ENCODE measurements at regions not wholly inside any gene's neighbourhood (a gene's known extent, or its start where the extent isn't known, plus 50 kb on each side); places are given as distances from the start of the nearest gene placed in this dataset.

- Mint-ChIP-seq H3K4me1 (ENCODE audit: low read depth in 2 of 2) (peaks cover 0 to 10% of the 10 kb centered on the region in 2 donors), H3K27me3 (no peaks in the 10 kb centered on the region), H3K9me3 (peaks cover 0 to 2% of the 10 kb centered on the region in 2 donors), H3K4me3 (no peak overlapping the region), H3K27ac (no peak overlapping the region), H3K36me3 (ENCODE audit: insufficient read depth) (no peaks in the 10 kb centered on the region)
- DNase-seq (no peak), ATAC-seq (replicated peaks) (no peak)
Observed at GRCh38 chr3:189561256-189561655, 69.9 kb upstream of the TP63 start.

GRCh38 chr3:189563853-189564563 is 67.2 kb upstream of the TP63 start:
- ATAC-seq (replicated peaks) (peak; percentile 48), DNase-seq (no peak)
- H3K4me3 Mint-ChIP-seq: no peak overlapping the region
- peaks cover 0 to 14% of the 10 kb centered on the region in 2 donors for H3K4me1 Mint-ChIP-seq (ENCODE audit: low read depth in 2 of 2)
- H3K27me3 Mint-ChIP-seq: no peaks in the 10 kb centered on the region
- no peaks in the 10 kb centered on the region for H3K36me3 Mint-ChIP-seq (ENCODE audit: insufficient read depth)
- no peaks in the 10 kb centered on the region for H3K9me3 Mint-ChIP-seq
- peak overlapping the region in 1 of 2 donors; percentile 49 for H3K27ac Mint-ChIP-seq

DNA sequence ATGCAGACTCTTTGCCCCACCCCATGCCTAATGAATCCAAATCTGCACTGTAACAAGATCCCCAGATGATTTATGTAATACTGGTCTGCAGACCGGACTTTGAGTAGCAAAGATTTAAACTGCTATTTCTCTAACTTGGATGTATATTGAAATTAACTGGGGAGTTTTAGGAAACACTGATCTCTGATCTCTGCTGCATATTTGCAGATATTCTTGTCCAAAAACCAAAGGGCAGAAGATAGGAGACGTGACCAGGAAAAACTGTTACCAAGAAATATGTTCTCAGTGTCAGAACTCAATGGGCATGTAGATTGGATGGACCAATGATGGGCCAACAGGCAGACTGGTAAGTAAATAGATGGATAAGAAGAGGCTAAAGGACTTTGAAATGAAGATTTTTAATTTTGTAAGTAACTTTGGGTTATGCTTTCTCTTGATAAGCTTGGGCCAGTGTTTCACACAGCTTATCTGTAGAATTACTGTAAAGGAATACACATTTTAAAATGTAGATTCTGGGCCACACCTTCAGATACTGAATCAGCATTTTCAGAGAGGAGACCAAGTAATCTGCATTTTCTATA is 64.5 kb upstream of the TP63 start:
- DNase-seq (no peak), ATAC-seq (replicated peaks) (no peak)
- Mint-ChIP-seq H3K4me3 (no peak overlapping the region), H3K36me3 (ENCODE audit: insufficient read depth) (no peaks in the 10 kb centered on the region), H3K27ac (no peak overlapping the region), H3K4me1 (ENCODE audit: low read depth in 2 of 2) (peaks cover 0 to 17% of the 10 kb centered on the region in 2 donors), H3K27me3 (no peaks in the 10 kb centered on the region), H3K9me3 (no peaks in the 10 kb centered on the region)

- Mint-ChIP-seq H3K4me1 (ENCODE audit: low read depth in 2 of 2) (peaks cover 0 to 17% of the 10 kb centered on the region in 2 donors), H3K9me3 (no peaks in the 10 kb centered on the region), H3K27ac (no peak overlapping the region), H3K27me3 (no peaks in the 10 kb centered on the region), H3K4me3 (no peak overlapping the region), H3K36me3 (ENCODE audit: insufficient read depth) (no peaks in the 10 kb centered on the region)
- ATAC-seq (replicated peaks) (no peak), DNase-seq (no peak)
Observed at GRCh38 chr3:189567322-189567721, 63.9 kb upstream of the TP63 start.

GRCh38 chr3:189567766-189568420 is 63.3 kb upstream of the TP63 start:
- H3K4me1 Mint-ChIP-seq (ENCODE audit: low read depth in 2 of 2): peaks cover 0 to 17% of the 10 kb centered on the region in 2 donors
- H3K9me3 Mint-ChIP-seq: no peaks in the 10 kb centered on the region
- ATAC-seq (replicated peaks) (no peak), DNase-seq (no peak)
- H3K36me3 Mint-ChIP-seq (ENCODE audit: insufficient read depth): no peaks in the 10 kb centered on the region
- no peaks in the 10 kb centered on the region for H3K27me3 Mint-ChIP-seq
- no peak overlapping the region for H3K4me3 Mint-ChIP-seq
- H3K27ac Mint-ChIP-seq: no peak overlapping the region

GRCh38 chr3:189568961-189569360 is 62.2 kb upstream of the TP63 start:
- peaks cover 0 to 14% of the 10 kb centered on the region in 2 donors for H3K4me1 Mint-ChIP-seq (ENCODE audit: low read depth in 2 of 2)
- no peak overlapping the region for H3K27ac Mint-ChIP-seq
- no peaks in the 10 kb centered on the region for H3K9me3 Mint-ChIP-seq
- H3K4me3 Mint-ChIP-seq: no peak overlapping the region
- H3K36me3 Mint-ChIP-seq (ENCODE audit: insufficient read depth): no peaks in the 10 kb centered on the region
- ATAC-seq (replicated peaks): no peak
- no peak for DNase-seq
- H3K27me3 Mint-ChIP-seq: no peaks in the 10 kb centered on the region

DNA sequence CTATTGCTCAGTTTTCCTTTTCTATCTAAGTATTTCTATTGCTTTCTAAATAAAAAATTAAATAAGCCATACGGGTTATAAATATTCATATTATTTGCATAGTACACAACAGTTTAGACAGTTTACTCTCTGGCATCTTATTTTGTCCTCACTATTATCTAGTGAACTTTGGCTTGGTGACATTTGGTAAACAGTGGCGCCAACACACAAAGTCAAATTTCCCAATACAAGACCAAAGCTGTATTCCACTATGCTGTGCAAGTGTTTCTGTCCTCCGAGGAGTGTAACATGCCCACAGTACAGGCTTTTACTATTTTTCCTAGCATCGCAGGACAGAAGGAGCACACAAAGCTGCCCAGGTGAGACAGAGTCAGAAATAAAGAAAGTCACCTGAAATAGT is 61.7 kb upstream of the TP63 start:
- Mint-ChIP-seq H3K27me3 (no peaks in the 10 kb centered on the region), H3K4me3 (no peak overlapping the region), H3K9me3 (no peaks in the 10 kb centered on the region), H3K36me3 (ENCODE audit: insufficient read depth) (no peaks in the 10 kb centered on the region), H3K27ac (no peak overlapping the region), H3K4me1 (ENCODE audit: low read depth in 2 of 2) (peaks cover 0 to 10% of the 10 kb centered on the region in 2 donors)
- no peak for ATAC-seq (replicated peaks)
- no peak for DNase-seq

DNA sequence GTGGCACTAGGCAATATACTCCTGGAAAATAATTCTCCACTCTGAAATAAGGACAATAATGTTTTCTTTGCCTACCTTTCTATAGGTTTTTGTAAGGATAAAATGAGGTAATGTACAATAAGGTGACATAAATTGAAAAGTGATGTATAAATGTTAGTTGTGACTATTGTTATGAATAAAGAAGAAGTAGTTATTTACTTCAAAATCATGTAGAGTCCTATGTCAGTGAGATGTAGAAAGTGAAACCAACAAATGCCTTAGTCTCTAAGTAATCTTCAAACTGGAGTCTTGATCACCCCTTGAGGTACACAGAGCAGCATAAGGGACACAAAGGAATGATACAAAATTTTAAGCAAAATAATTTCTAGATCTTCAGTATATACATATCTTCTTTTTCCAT is 60.3 kb upstream of the TP63 start:
- H3K27me3 Mint-ChIP-seq: no peaks in the 10 kb centered on the region
- DNase-seq (no peak), ATAC-seq (replicated peaks) (peak; percentile 52)
- peak overlapping the region in 1 of 2 donors; percentile 20 for H3K4me3 Mint-ChIP-seq
- H3K36me3 Mint-ChIP-seq (ENCODE audit: insufficient read depth): no peaks in the 10 kb centered on the region
- H3K9me3 Mint-ChIP-seq: no peaks in the 10 kb centered on the region
- H3K4me1 Mint-ChIP-seq (ENCODE audit: low read depth in 2 of 2): peaks cover 0 to 10% of the 10 kb centered on the region in 2 donors
- H3K27ac Mint-ChIP-seq: no peak overlapping the region

DNA sequence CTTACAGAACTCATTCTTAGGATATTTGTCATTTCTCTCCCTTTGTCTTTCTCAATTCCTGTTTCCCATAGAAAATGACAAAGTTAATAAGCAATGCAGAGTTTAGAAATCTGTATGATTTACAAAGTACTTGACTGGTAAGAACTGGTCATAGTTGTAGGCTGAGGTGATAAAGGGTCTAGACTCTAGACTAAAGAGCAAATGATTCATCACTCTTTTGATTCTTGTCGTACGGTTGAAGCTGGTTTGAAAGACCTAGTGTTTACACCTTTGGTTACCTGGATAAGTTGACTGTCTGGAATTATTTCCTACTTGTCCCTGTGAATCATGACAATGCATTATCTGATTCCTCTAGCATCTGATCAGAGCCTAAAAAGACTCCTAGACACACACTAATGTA is 58.9 kb upstream of the TP63 start:
- Mint-ChIP-seq H3K27ac (no peak overlapping the region), H3K4me3 (no peak overlapping the region), H3K4me1 (ENCODE audit: low read depth in 2 of 2) (peaks cover 0 to 10% of the 10 kb centered on the region in 2 donors), H3K36me3 (ENCODE audit: insufficient read depth) (no peaks in the 10 kb centered on the region), H3K9me3 (no peaks in the 10 kb centered on the region), H3K27me3 (no peaks in the 10 kb centered on the region)
- DNase-seq: no peak
- no peak for ATAC-seq (replicated peaks)

DNA sequence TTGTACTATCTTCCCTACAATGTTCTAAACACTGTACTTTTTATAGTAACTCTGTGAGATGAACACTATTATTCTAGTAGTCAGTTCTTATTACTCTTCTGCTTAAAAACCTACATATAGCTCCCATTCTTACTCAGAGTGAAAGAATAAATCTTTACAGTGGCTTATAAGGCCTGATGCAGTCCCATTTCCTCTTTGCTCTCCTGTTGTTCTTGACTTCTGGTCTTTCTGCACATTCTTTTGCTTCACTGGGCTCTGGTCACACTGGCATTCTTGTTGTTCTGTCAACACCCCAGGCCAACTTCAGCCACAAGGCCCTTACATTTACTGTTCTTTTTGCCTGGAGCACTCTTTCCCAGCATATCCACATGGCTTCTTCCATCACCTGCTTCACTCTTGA is 58.2 kb upstream of the TP63 start:
- ATAC-seq (replicated peaks): no peak
- DNase-seq: no peak
- Mint-ChIP-seq H3K9me3 (peaks cover 2 to 5% of the 10 kb centered on the region in 2 donors), H3K36me3 (ENCODE audit: insufficient read depth) (no peaks in the 10 kb centered on the region), H3K4me1 (ENCODE audit: low read depth in 2 of 2) (peaks cover 0 to 7% of the 10 kb centered on the region in 2 donors), H3K27me3 (no peaks in the 10 kb centered on the region), H3K4me3 (no peak overlapping the region), H3K27ac (no peak overlapping the region)

GRCh38 chr3:189576486-189576885 is 54.7 kb upstream of the TP63 start:
- H3K4me1 Mint-ChIP-seq (ENCODE audit: low read depth in 2 of 2): peaks cover 0 to 2% of the 10 kb centered on the region in 2 donors
- no peaks in the 10 kb centered on the region for H3K27me3 Mint-ChIP-seq
- DNase-seq (no peak), ATAC-seq (replicated peaks) (no peak)
- H3K4me3 Mint-ChIP-seq: no peak overlapping the region
- H3K27ac Mint-ChIP-seq: no peak overlapping the region
- H3K36me3 Mint-ChIP-seq (ENCODE audit: insufficient read depth): no peaks in the 10 kb centered on the region
- H3K9me3 Mint-ChIP-seq: peaks cover 2 to 7% of the 10 kb centered on the region in 2 donors

- H3K36me3 Mint-ChIP-seq (ENCODE audit: insufficient read depth): no peaks in the 10 kb centered on the region
- H3K4me1 Mint-ChIP-seq (ENCODE audit: low read depth in 2 of 2): peaks cover 0 to 2% of the 10 kb centered on the region in 2 donors
- H3K27ac Mint-ChIP-seq: no peak overlapping the region
- H3K27me3 Mint-ChIP-seq: no peaks in the 10 kb centered on the region
- no peak for DNase-seq
- no peak for ATAC-seq (replicated peaks)
- H3K9me3 Mint-ChIP-seq: peaks cover 2 to 7% of the 10 kb centered on the region in 2 donors
- H3K4me3 Mint-ChIP-seq: no peak overlapping the region
Observed at GRCh38 chr3:189577050-189577951, 53.9 kb upstream of the TP63 start.

- no peak for ATAC-seq (replicated peaks)
- Mint-ChIP-seq H3K4me1 (ENCODE audit: low read depth in 2 of 2) (no peaks in the 10 kb centered on the region), H3K27me3 (peaks cover 0 to 4% of the 10 kb centered on the region in 2 donors), H3K4me3 (no peak overlapping the region), H3K27ac (no peak overlapping the region), H3K9me3 (peaks cover 2 to 7% of the 10 kb centered on the region in 2 donors), H3K36me3 (ENCODE audit: insufficient read depth) (no peaks in the 10 kb centered on the region)
- DNase-seq: no peak
Observed at GRCh38 chr3:189580190-189580589, 51.0 kb upstream of the TP63 start.

Measured in effector memory CD8-positive, alpha-beta T cell (primary cell).